OCI-LY3 (cell line): ENCODE measurements at regions not wholly inside any gene's neighbourhood (a gene's known extent, or its start where the extent isn't known, plus 50 kb on each side); places are given as distances from the start of the nearest gene placed in this dataset.
A peak's percentile ranks its signal among the peaks of the same experiment; 100 is the strongest.

Experiments used
- H2AFZ ChIP-seq: fragments of 200-600, 300-600 bp; shearing (Covaris generic); 2 replicates; pipeline ENCODE4 v1.6.0; 2014; ENCODE audit warnings: antibody characterized with exemption, low read depth, low read length
- H3K27ac ChIP-seq: fragments of 200-600, 300-600 bp; sonication (generic); 2 replicates; pipeline ENCODE4 v1.5.1; 2014; ENCODE audit warnings: mild to moderate bottlenecking, low read length, moderate library complexity, mixed read lengths
- H3K27me3 ChIP-seq: fragments of 200-600, 300-600 bp; sonication (generic); 2 replicates; pipeline ENCODE4 v1.6.1; 2014; ENCODE audit warnings: low read depth, low read length, mixed read lengths
- H3K36me3 ChIP-seq: fragments of 200-600, 300-600 bp; sonication (generic); replicated peaks from 2 replicates; pipeline ENCODE3; 2014; ENCODE audit warnings: low read depth, low read length, mixed read lengths
- H3K4me1 ChIP-seq: fragments of 300-600, 200-600 bp; sonication (generic); 2 replicates; pipeline ENCODE4 v1.6.1; 2014; ENCODE audit warnings: low read length, mixed read lengths
- H3K4me2 ChIP-seq: fragments of 200-600, 300-600 bp; sonication (generic); 2 replicates; pipeline ENCODE4 v1.6.1; 2014; ENCODE audit warnings: low read length, mixed read lengths
- H3K4me3 ChIP-seq: fragments of 300-600, 200-600 bp; sonication (generic); 2 replicates; pipeline ENCODE4 v1.5.1; 2014; ENCODE audit warnings: antibody characterized with exemption, mild to moderate bottlenecking, low read length, moderate library complexity
- H3K79me2 ChIP-seq: fragments of 300-600, 200-600 bp; shearing (Covaris generic); 2 replicates; pipeline ENCODE4 v1.6.1; 2014; ENCODE audit warnings: mild to moderate bottlenecking, low read length, mixed read lengths
- H3K9ac ChIP-seq: fragments of 300-600, 200-600 bp; shearing (Covaris generic); 2 replicates; pipeline ENCODE4 v1.6.0; 2014; ENCODE audit warnings: mild to moderate bottlenecking, low read length, moderate library complexity
- H3K9me3 ChIP-seq: fragments of 200-600, 300-600 bp; shearing (Covaris generic); 2 replicates; pipeline ENCODE4 v1.6.1; 2014; ENCODE audit warnings: low read length, mixed read lengths; ENCODE audit not compliant: insufficient read depth
- H4K20me1 ChIP-seq: fragments of 200-600, 300-600 bp; sonication (generic); 2 replicates; pipeline ENCODE4 v1.6.1; 2016; ENCODE audit warnings: low read length, mixed read lengths; ENCODE audit not compliant: insufficient read depth
- CTCF ChIP-seq: fragments of 200-600, 300-600 bp; sonication (generic); IDR thresholded peaks from 2 replicates; pipeline ENCODE4 v1.5.1; 2014; ENCODE audit warnings: antibody characterized with exemption, low read length, low read depth
- EZH2phosphoT487 ChIP-seq: fragments of 200-600 bp; shearing (Covaris generic); IDR thresholded peaks from 2 replicates; pipeline ENCODE4 v1.6.1; 2018; ENCODE audit warnings: antibody characterized with exemption, mixed run types, low read depth

DNA sequence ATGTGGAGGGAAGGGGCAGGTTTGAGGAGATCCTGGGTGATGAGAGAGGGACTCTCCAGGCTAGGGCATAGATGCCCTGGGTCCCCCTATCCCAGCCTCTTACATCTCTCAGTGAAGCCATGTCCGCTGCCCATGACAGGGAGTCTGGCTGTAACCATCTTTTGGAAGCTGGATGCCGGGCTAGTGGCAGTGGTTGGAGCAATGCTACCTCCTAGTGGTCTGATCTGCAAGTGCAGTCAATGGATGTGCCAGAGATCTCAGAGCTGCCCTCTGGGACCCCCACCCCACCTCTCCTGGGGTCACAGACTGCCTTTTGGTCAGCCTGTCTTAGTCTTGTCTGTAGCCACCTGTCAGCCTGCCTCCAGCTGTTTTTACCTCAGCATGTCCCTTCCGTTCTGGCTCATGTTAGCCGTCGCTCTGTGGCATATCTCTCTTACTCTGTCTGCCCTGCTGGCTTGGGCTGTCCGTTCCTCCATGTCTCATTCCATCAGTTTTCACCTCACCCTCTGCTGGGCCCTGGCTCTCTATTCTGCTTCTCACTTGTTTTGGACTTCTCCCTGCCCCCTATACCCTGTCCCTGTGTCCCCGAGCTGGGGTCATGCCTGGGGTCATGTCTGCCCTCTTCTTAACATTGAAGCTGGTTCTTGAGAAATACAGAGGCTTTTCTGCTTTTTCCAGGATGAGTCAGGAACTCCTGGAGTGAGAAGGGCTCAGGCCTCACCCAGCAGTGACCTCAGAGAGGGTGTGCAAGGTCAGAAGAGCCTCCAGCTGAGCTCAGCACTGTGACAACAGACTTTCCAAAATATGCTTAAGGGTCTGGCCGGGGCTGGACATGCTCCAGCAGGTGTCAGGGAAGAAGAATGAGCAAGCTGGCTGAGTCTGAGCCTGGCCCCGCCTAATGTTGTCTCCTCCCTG lies 52.0 kb upstream of the THY1 start:
- no peak overlapping the region for H3K27ac ChIP-seq
- no peak overlapping the region for H3K9ac ChIP-seq
- H3K27me3 ChIP-seq, result peaks cover 11% of the 10 kb centered on the region; the same call in 1 of the 2 replicates
- H3K9me3 ChIP-seq, result no peaks in the 10 kb centered on the region
- no peak overlapping the region for H3K4me3 ChIP-seq
- no peak for TF ChIP-seq EZH2phosphoT487
- TF ChIP-seq CTCF, result peak; percentile 89
- H3K4me1 ChIP-seq, result peaks cover 13% of the 10 kb centered on the region
- H4K20me1 ChIP-seq, result no peaks in the 10 kb centered on the region
- no peak overlapping the region for H2AFZ ChIP-seq
- H3K36me3 ChIP-seq, result no peaks in the 10 kb centered on the region
- H3K4me2 ChIP-seq, result peak overlapping the region; percentile 9; the same call in 1 of the 2 replicates
- no peaks in the 10 kb centered on the region for H3K79me2 ChIP-seq

GRCh38 chr11:119473901-119474681 lies 51.1 kb upstream of the THY1 start:
- Histone ChIP-seq H3K27me3 (peaks cover 11% of the 10 kb centered on the region; the same call in 1 of the 2 replicates), H3K36me3 (no peaks in the 10 kb centered on the region), H3K27ac (no peak overlapping the region), H3K4me3 (no peak overlapping the region), H3K9me3 (no peaks in the 10 kb centered on the region), H3K79me2 (no peaks in the 10 kb centered on the region), H3K9ac (no peak overlapping the region), H3K4me2 (no peak overlapping the region), H4K20me1 (no peaks in the 10 kb centered on the region), H3K4me1 (peaks cover 13% of the 10 kb centered on the region), H2AFZ (no peak overlapping the region)
- TF ChIP-seq CTCF (no peak), EZH2phosphoT487 (no peak)

DNA sequence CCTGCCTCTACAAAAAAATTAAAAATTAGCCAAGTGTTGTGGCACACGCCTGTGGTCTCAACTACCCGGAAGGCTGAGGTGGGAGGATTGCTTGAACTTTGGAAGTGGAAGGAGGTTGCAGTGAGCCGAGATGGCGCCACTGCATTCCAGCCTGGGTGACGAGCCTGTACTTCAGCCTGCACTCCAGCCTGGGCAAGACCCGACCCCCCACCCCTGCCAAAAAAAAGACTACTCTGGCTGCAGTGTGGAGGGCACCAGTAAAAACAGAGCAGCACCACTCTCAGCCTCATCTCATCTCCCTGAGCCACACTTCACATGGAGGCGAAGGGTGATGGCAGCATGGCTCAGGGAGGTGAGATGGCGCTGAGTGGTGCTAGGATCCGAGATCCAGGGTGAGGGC lies 50.3 kb upstream of the THY1 start:
- TF ChIP-seq CTCF, result no peak
- TF ChIP-seq EZH2phosphoT487, result no peak

DNA sequence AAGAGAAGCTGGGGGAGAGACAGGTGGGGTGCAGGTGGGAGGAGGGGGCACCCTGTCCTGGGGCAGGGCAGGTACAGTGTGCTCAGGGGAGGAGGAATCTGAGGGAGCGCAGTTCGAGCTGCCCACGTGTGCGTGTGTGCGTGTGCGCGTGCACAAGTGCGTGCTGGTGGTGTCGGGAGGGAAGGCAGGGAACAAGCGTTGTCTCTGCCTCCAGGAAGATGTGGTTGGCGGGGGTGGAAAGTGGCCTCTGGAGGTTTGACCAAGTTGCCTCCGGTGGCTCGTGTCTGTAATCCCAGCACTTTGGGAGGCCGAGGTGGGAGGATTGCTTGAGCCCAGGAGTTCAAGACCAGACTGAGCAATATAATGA lies 49.9 kb upstream of the THY1 start:
- Histone ChIP-seq H3K36me3 (no peaks in the 10 kb centered on the region), H3K9me3 (no peaks in the 10 kb centered on the region), H3K4me1 (peaks cover 13% of the 10 kb centered on the region), H3K27ac (no peak overlapping the region), H3K27me3 (peaks cover 11% of the 10 kb centered on the region; the same call in 1 of the 2 replicates), H3K9ac (no peak overlapping the region), H3K4me2 (no peak overlapping the region), H3K79me2 (no peaks in the 10 kb centered on the region), H4K20me1 (no peaks in the 10 kb centered on the region), H2AFZ (no peak overlapping the region), H3K4me3 (no peak overlapping the region)
- TF ChIP-seq CTCF (no peak), EZH2phosphoT487 (no peak)

More for the DNA sequence above, 50.3 kb upstream of the THY1 start:
- H2AFZ ChIP-seq, result no peak overlapping the region
- H3K4me3 ChIP-seq, result no peak overlapping the region
- H3K27me3 ChIP-seq, result peaks cover 11% of the 10 kb centered on the region; the same call in 1 of the 2 replicates
- no peak overlapping the region for H3K27ac ChIP-seq
- no peaks in the 10 kb centered on the region for H3K9me3 ChIP-seq
- H4K20me1 ChIP-seq, result no peaks in the 10 kb centered on the region
- no peaks in the 10 kb centered on the region for H3K79me2 ChIP-seq
- H3K4me2 ChIP-seq, result no peak overlapping the region
- no peak overlapping the region for H3K9ac ChIP-seq
- H3K4me1 ChIP-seq, result peaks cover 13% of the 10 kb centered on the region
- no peaks in the 10 kb centered on the region for H3K36me3 ChIP-seq
